H4 (cell line): ENCODE measurements at regions not wholly inside any gene's neighbourhood (a gene's known extent, or its start where the extent isn't known, plus 50 kb on each side); places are given as distances from the start of the nearest gene placed in this dataset.
"Not testable (repeated sequence)": the region's sequence is repeated elsewhere in the genome, so short reads cannot be mapped to it uniquely, and the experiment has no call there.

Source experiments
- DNase-seq: peaks from one replicate; pipeline ENCODE4 v3.0.0-alpha.2; 2015; ENCODE audit warnings: low spot score

DNA sequence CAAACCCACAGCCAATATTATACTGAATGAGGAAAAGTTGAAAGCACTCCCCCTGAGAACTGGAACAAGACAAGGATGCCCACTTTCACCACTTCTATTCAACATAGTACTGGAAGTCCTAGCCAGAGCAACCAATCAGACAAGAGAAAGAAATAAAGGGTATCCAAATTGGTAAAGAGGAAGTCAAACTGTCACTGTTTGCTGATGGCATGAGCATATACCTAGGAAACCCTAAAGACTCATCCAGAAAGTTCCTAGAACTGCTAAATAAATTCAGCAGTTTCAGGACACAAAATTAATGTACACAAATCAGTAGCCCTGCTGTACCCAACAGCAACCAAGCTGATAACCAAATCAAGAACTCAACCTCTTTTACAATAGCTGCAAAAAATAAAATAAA is 220.0 kb downstream of the SYK start:
- not testable (repeated sequence) for DNase-seq

GRCh38 chr9:91023741-91024140 is 222.1 kb downstream of the SYK start:
- no peak for DNase-seq

DNA sequence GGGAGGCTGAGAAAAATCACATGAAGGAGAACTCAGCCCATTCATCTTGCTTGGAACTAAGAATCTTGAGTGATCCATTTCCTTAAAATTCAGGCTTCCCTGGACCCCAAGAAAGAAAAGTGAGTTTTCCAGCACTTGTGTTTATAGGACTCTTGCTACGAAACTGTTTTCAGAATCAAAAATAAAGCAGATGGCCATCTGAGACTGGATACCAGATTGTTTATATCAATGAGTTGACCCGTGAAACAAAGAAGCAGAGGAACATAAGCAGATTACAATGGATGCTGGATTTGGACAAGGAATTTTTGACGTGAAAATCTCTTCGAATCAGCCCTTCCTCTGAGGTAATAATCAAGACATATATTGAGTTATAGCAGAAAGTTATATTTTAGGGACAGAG is 223.2 kb downstream of the SYK start:
- no peak for DNase-seq

GRCh38 chr9:91025856-91026255 is 224.2 kb downstream of the SYK start:
- no peak for DNase-seq

GRCh38 chr9:91026266-91026665 is 224.6 kb downstream of the SYK start:
- no peak for DNase-seq

DNA sequence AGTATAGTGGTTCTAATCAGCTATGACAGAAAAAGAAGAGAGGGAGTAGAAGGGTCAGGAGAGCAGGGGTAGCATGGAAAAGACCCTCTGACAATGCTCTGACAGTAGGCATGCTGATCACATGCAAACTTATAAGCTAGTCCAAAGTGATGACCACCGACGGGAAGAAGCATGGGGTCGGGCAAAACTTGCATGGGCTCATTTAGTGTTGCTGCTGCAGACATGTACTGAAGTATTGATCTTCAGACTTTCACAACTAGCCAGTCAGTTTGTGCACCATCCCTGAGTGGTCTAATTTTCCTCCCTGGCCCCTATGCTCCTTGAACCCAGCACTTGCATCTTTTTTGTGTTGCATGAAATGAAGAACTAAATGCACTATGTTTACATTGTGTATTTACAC is 225.4 kb downstream of the SYK start:
- no peak for DNase-seq

- no peak for DNase-seq
These were observed 226.7 kb downstream of the SYK start for GRCh38 chr9:91028166-91028827.

DNA sequence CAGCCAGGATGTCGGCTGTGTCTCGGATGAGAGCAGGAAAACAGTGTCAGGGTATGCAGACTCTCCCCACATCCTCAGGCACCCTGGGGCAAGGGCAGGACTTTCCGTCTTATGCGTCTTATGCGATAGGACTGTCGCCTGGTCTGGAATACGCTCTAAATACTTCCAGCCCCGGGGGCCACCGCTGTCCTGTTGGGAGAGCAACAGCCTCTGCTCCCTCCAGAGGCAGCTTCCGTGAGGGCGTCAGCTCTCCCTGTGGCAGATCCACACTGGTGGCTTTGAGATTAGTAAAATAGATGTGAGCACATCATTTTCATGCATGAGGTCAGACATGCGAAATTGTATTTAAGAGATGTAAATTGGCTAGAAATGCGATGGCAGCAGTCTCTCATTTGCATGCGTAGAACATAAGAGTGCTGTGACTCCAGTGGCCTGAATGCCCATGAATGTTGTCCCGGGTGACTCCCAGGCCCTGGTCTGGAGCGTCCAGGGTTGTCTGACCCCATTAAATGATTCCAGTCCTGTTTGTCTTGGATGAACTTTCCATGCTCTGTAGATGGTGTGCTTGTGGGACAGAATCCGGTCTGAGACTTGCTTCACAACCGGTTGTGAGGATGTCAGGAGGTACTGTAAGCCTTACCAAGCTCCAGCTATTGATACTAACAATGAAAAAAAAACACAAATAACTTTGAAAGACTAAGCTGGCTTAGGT is 228.2 kb downstream of the SYK start:
- DNase-seq: no peak

- DNase-seq: no peak
These were observed 230.5 kb downstream of the SYK start for GRCh38 chr9:91032121-91032531.

DNA sequence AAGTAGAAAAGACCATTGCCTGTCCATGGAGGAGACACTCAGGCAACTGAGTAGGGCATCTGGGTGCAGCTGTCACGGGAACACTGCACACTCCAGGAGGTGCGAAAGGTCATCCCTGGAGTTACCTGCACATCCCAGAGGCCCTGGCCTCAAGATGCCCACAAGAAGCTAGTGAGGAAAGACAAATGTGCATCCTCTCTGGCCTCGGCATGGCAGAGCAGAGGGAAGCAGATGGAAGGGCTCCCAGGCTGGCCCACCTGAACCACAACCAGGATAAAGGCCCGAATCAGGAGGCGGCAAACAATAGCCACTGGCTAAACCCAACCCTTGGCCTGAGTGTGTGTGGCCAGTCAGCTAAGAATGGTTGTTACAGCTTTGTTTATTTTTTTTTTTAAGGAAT is 231.7 kb downstream of the SYK start:
- no peak for DNase-seq

DNA sequence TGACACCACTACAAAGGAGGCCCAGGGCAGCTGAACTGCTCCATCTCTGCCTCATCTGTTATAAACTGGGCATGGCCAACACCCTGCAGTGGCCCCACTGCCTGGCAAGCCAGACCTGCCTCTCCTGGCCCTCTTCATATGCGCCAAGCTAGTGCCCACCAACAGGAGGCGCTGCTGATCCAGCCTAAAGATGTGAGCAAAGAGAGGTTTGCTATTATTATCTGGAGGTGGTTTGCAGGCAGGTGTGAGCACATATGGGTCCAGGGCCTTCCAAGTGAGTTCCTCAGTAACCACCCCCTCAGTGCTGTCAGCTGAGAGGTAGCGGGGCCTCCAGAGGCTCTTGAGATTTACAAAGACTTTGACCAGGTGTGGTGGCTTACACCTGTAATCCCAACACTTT is 232.2 kb downstream of the SYK start:
- peak; percentile 37 for DNase-seq

GRCh38 chr9:91034521-91034920 is 232.9 kb downstream of the SYK start:
- no peak for DNase-seq

- DNase-seq: no peak
These were observed 233.6 kb downstream of the SYK start for GRCh38 chr9:91034976-91035824.

DNA sequence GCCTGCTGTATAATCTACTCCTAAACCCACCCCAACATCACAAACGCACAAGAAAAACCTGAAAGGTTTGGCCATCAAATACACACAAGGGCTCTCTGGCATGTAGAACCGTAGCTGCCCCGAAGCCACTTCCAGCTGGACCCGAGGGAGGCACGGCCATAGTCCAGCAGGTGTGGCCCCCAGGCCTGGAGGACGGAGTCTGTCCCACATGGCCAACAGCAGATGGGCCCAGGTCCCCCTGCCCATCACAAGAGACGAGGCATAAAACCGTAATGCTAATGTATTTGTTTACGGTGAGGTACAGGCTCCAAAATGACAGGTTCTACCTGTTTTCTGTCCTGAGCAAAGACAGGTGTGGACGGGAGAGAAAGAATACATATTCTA is 234.2 kb downstream of the SYK start:
- DNase-seq: no peak

DNA sequence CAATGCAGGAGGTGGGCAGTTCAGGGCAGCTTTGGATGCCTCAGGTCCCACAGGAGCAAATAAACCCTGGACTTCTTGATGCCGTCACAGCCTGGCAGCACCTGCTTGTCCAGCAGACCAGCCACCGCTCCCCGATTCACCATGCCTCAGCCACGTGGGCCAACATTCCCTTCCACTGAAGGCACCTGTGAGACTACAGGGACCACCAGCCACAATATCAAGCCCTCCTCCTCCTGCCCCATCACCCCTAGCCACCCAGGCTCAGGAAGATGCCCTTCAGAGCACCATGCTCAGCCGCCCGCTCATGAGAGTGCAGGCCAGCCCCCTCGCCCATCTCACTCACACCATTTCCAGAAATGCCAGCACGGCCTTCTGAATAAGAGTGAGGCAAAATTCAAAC is 234.7 kb downstream of the SYK start:
- DNase-seq: no peak

DNA sequence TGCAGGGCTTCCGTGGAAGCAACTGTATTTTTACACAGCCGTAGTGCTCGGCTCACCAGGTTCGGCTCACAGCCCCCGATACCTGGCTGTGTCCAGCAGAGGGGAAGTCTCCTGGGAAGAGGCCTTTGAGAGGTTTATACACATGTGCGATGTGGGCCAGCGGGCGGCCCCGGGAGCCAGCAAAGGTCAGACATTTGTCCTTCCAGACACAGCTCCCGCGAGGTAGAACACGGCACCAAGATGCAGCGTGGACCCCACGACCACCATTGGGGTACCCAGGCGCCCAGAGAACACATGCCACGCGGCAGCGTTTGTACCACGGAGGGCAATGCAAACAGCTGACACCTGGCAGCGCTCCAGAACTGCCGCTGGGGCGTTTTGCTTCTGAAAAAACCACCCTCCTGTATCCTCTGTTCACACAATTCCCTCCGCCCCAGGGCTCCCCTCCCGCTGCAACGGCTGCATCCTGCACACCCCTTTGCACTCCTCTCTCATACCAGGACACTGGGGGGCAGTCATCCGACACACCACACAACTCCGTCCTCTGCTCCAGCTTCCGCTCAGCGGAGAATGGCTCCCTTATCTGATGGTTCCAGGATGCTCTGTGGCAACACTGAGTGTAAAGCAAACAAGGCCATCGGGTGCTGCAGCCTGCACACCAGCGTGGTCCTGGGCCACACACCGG is 235.3 kb downstream of the SYK start:
- peak; percentile 97 for DNase-seq

DNA sequence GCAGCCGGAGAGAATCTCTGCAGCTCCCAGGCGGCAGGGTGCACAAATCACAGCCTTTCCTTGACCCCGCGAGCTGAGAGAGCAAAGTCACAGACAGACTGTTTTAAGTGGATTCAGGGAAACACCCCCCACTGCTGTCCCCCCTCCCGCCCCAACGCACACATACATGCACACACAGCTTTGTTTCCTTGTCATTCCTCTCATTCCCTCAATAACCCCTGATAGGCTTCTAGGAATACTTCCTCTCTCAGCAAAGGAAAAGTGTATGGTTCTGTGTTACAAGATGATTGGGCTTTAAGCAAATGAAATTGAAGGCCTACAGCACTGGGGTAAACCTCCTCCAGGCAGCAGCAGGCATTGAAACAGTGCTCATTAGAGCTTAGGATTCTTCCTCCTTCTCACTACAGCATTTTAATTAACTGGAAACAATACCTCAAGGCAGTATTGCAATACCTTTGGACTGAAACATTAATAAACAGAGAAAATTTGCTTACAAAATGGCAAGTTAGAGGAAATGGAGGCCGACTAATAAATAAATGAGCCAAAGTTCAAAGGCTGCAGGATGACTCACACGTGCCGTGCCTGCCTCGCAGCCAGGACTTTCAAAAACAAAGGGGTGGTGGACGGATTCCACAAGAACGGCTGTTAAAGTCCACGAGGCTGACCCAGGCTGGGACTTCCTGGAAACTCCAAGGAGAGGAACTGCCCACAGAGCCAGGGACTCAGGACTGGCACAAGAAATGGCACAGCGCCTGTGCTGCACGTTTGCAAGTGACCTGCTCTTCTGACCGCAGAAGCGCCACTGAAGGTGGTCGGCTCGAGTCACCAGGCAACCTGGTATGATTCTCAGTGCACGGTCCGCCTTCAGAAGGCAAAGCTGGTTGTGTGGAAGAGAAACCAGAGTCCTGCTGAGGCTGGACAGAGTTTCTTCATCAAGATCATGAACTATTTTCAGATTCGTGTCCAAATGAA is 236.2 kb downstream of the SYK start:
- DNase-seq: peak; percentile 74

- no peak for DNase-seq
These were observed 237.0 kb downstream of the SYK start for GRCh38 chr9:91038483-91039124.

DNA sequence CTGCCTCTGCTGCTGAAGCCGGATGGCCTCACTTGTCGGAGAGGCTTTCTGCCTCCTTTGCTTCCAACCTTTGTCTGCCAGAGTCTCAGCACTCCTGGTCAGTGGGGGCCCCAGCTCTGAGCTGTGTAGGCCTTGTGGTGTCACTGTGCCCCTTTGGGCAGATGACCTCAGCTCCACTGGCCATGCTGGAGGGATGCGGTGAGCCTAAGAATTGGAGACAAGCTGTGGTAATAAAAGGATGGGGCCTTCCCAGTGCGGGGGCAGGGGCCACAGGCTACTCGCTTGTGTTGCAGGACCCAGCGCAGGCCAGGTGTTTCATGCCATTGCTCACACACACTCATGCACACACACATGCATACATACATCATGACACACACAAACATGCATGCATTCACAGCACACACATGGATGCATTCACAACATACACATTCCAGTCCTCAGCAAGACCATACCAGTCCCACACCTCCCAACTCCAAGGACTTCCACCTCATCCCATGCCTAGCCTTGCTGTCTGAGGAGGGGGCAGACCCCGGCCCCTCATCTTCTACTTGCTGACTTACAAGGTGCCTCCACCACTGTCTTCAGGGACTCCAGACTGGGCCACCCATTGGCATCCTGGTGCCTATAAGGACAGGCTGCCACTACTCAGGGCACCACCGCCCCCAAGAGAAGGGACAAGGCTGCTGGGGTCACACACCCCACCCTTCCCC is 237.7 kb downstream of the SYK start:
- DNase-seq: no peak

DNA sequence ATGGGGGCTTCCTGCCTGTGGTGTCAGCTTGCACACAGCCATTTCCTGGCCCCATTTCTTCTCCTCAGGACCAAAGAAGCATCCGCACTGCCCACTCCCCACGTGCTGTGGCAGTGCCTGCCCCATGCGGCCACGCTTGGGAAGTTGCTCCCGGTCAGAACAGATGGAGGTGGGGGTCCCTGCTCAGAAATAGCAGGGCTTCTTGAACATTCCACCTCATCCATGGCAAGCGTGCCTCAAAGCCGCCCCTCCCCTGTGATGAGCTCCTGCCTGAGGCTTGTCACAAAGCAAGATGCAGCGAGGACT is 238.2 kb downstream of the SYK start:
- no peak for DNase-seq
